GM12878 (cell line): ENCODE measurements at regions not wholly inside any gene's neighbourhood (a gene's known extent, or its start where the extent isn't known, plus 50 kb on each side); places are given as distances from the start of the nearest gene placed in this dataset.

Experiments
- ATAC-seq: fragments of 200-7000 bp; cut with Tn5 transposase; 3 replicates; pipeline ENCODE4 v1.9.1; 2020; ENCODE audit warnings: mild to moderate bottlenecking, moderate library complexity
- BruUV-seq: library from RNA; stranded (reverse); fragments of 400-500 nt; replicated peaks from 2 replicates; lab custom pipeline; 2021; lab: Mats Ljungman, UMichigan
- CTCF ChIA-PET: fragments of 300-600 bp; sonication (Branson Sonifier 250); formaldehyde crosslinking; extraction: SDS; loops from one replicate; lab custom pipeline; 2021; ENCODE audit warnings: inconsistent platforms; lab: Yijun Ruan, JAX
- POLR2A ChIA-PET: fragments of 350-600 bp; formaldehyde crosslinking; extraction: SDS; loops from one replicate; lab custom pipeline; 2021; ENCODE audit warnings: inconsistent platforms; lab: Charles Lee
- RAD21 ChIA-PET: fragments of 300-600 bp; sonication (Branson Sonifier 250); formaldehyde crosslinking; loops from one replicate; lab custom pipeline; 2023; ENCODE audit warnings: antibody characterized with exemption; ENCODE audit not compliant: unreplicated experiment; lab: Charles Lee
- SMC1A ChIA-PET: fragments of 300-600 bp; sonication (Branson Sonifier 250); formaldehyde crosslinking; loops from one replicate; lab custom pipeline; 2023; ENCODE audit not compliant: unreplicated experiment, uncharacterized antibody; lab: Charles Lee
- DNase-seq: peaks from one replicate; pipeline ENCODE4 v3.0.0-alpha.2; 2011; ENCODE audit warnings: low read depth, low spot score
- FAIRE-seq: peaks from 3 replicates; lab custom pipeline; 2011; peaks lifted over from hg19 to GRCh38; lab: Jason Lieb, UNC
- H2AFZ ChIP-seq: 2 replicates; pipeline ENCODE4 v1.6.0; 2011; ENCODE audit warnings: low read depth, low read length, control low read depth; ENCODE audit not compliant: control insufficient read depth
- H3K27ac ChIP-seq: 2 replicates; pipeline ENCODE4 v1.5.1; 2011; ENCODE audit warnings: control low read depth; ENCODE audit not compliant: control insufficient read depth, insufficient read depth
- H3K27me3 ChIP-seq, 2 experiments: replicated peaks in 1 of 2; 2 replicates each; pipeline versions ENCODE4 v1.6.0 to v1.6.1; 2011; ENCODE audit warnings: low read length in 1 of 2; ENCODE audit not compliant: control insufficient read depth in 2 of 2, insufficient read depth in 2 of 2
- H3K36me3 ChIP-seq, 2 experiments: 2 replicates each; pipeline ENCODE4 v1.5.1; 2011; ENCODE audit warnings: low read length in 1 of 2; ENCODE audit not compliant: control insufficient read depth in 2 of 2, insufficient read depth in 2 of 2
- H3K4me1 ChIP-seq: 2 replicates; pipeline ENCODE4 v1.6.1; 2011; ENCODE audit warnings: mild to moderate bottlenecking, low read length, moderate library complexity, mixed read lengths; ENCODE audit not compliant: control insufficient read depth, insufficient read depth
- H3K4me2 ChIP-seq: 2 replicates; pipeline ENCODE4 v1.6.0; 2011; ENCODE audit warnings: control low read depth; ENCODE audit not compliant: control insufficient read depth, insufficient read depth
- H3K4me3 ChIP-seq: fragments of 200-600 bp; sonication (generic); 2 replicates; pipeline ENCODE4 v1.5.1; 2016
- H3K79me2 ChIP-seq: 2 replicates; pipeline ENCODE4 v1.6.0; 2011; ENCODE audit warnings: low read length; ENCODE audit not compliant: control insufficient read depth, insufficient read depth
- H3K9ac ChIP-seq: 2 replicates; pipeline ENCODE4 v1.8.0; 2011; ENCODE audit warnings: low read length, control low read depth, mixed read lengths; ENCODE audit not compliant: control insufficient read depth, insufficient read depth
- H3K9me3 ChIP-seq: replicated peaks from 3 replicates; pipeline ENCODE4 v1.5.1; 2011; ENCODE audit warnings: mild to moderate bottlenecking, low read length; ENCODE audit not compliant: control insufficient read depth, insufficient read depth
- H4K20me1 ChIP-seq: 2 replicates; pipeline ENCODE4 v1.6.0; 2011; ENCODE audit not compliant: control insufficient read depth, insufficient read depth
- CBX3 ChIP-seq: fragments of 200-600 bp; sonication (generic); IDR thresholded peaks from 2 replicates; pipeline ENCODE4 v1.6.1; 2016; ENCODE audit warnings: low read depth, borderline replicate concordance
- CHD1 ChIP-seq: IDR thresholded peaks from 2 replicates; pipeline ENCODE4 v1.6.1; 2012; ENCODE audit warnings: low read depth, low read length, improper control_type of control experiment
- CTCF ChIP-seq, 3 experiments: IDR thresholded peaks in 2 of 3; conservative IDR thresholded peaks in 1 of 3; 2 replicates each; pipeline ENCODE4 v1.5.1; 2011; ENCODE audit warnings: low read depth in 3 of 3, low read length in 3 of 3, mild to moderate bottlenecking in 3 of 3, control low read depth in 2 of 3, moderate library complexity in 2 of 3, inconsistent platforms in 1 of 3, mixed read lengths in 1 of 3; ENCODE audit not compliant: control insufficient read depth in 2 of 3, insufficient read depth in 1 of 3; ENCODE audit errors: extremely low read depth in 1 of 3
- PML ChIP-seq: IDR thresholded peaks from 2 replicates; pipeline ENCODE4 v1.6.1; 2012; ENCODE audit warnings: low read length, inconsistent platforms
- TCF12 ChIP-seq: IDR thresholded peaks from 2 replicates; pipeline ENCODE4 v1.6.1; 2011; ENCODE audit warnings: low read depth, mild to moderate bottlenecking, low read length
- ZNF274 ChIP-seq: IDR thresholded peaks from one replicate; pipeline ENCODE4 v1.8.0; 2011; ENCODE audit not compliant: insufficient read length, insufficient read depth
- WGBS: methylation state at CpG from one replicate; pipeline ENCODE4 v1.1.6; 2016; ENCODE audit warnings: low lambda C conversion rate; ENCODE audit not compliant: insufficient replicate concordance, insufficient coverage; ENCODE audit errors: missing lambda C conversion rate; 5-methylcytosine and 5-hydroxymethylcytosine counted together
- in situ Hi-C: fragments of 300-500 bp; cut with MboI; formaldehyde crosslinking; loops from 9 replicates; pipeline ENCODE4 v1.14.3; 2018; ENCODE audit warnings: mixed read lengths
- intact Hi-C: fragments of 100-400 bp; cut with micrococcal nuclease; formaldehyde crosslinking; loops from one replicate; pipeline ENCODE4 v1.14.2; 2022; ENCODE audit not compliant: unreplicated experiment
- TF ChIP-seq, protein P1 (sequence below): fragments of 450-650 bp; conservative IDR thresholded peaks from 2 replicates; pipeline ENCODE4 v1.6.1; 2017; ENCODE audit warnings: mild to moderate bottlenecking, moderate library complexity

DNA sequence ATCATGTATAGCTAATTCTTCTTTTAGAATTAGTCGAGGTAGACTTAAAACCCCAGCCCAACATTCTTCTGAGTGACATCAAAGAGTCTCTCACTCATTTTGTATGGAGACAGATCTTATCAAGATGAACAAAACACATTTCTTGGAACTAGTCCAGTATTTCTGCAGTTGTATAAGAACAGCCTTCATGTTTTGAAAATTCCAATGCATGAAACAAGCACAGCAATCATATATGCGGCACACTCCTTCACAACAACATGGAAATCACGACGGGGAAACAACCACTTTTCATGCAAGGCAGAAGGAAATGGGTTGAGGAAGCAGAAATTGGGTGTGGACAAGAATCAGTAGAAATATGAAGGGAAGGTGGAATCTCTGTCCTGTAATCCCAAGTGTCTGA, 113.8 kb downstream of the PLK2 start:
- ChIA-PET CTCF (no interaction called here), SMC1A (no interaction called here), RAD21 (no interaction called here), POLR2A (no interaction called here)
- no peak for TF ChIP-seq CHD1
- no peaks in the 10 kb centered on the region for H3K36me3 ChIP-seq
- no peaks in the 10 kb centered on the region for H3K9me3 ChIP-seq
- H3K4me1 ChIP-seq: no peaks in the 10 kb centered on the region
- H4K20me1 ChIP-seq: no peaks in the 10 kb centered on the region
- no peaks in the 10 kb centered on the region for H3K27me3 ChIP-seq
- no peak overlapping the region for H3K4me2 ChIP-seq
- BruUV-seq: no TSS peak
- DNase-seq (no peak), ATAC-seq (no peak), FAIRE-seq (no peak)
- no peak overlapping the region for H3K4me3 ChIP-seq
- 18% methylated on average over 4 of the region's 4 CpGs for WGBS
- intact Hi-C loops: no loop called here
- H3K27ac ChIP-seq: no peak overlapping the region
- H3K9ac ChIP-seq: no peak overlapping the region
- in situ Hi-C loops: no loop called here
- no peaks in the 10 kb centered on the region for H3K79me2 ChIP-seq
- H2AFZ ChIP-seq: no peak overlapping the region

DNA sequence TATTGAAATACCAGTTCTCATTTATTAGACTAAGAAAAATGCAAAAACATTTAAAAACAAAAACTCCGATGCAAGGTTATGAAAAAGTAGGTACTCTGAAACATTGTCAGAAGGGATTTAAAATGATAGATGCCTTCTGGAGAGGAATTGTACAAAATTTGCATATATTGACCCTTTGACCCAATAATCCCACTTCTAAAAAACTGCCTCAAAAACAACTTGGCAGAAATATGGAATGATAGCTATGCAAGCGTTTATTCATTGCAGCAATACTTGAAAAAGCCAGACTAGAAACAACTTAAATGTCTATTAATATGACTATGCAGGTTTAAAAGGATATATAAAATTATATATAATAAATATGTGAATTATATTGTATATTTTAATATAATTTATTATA, 118.4 kb downstream of the PLK2 start:
- Histone ChIP-seq H3K4me1 (no peaks in the 10 kb centered on the region), H3K9ac (no peak overlapping the region), H3K27me3 (no peaks in the 10 kb centered on the region; a peak in 1 of 4 replicates), H3K36me3 (no peaks in the 10 kb centered on the region), H3K27ac (no peak overlapping the region), H3K4me3 (no peak overlapping the region), H3K9me3 (no peaks in the 10 kb centered on the region), H4K20me1 (no peaks in the 10 kb centered on the region), H2AFZ (no peak overlapping the region), H3K79me2 (no peaks in the 10 kb centered on the region), H3K4me2 (no peak overlapping the region)
- TF ChIP-seq, protein P1, sequence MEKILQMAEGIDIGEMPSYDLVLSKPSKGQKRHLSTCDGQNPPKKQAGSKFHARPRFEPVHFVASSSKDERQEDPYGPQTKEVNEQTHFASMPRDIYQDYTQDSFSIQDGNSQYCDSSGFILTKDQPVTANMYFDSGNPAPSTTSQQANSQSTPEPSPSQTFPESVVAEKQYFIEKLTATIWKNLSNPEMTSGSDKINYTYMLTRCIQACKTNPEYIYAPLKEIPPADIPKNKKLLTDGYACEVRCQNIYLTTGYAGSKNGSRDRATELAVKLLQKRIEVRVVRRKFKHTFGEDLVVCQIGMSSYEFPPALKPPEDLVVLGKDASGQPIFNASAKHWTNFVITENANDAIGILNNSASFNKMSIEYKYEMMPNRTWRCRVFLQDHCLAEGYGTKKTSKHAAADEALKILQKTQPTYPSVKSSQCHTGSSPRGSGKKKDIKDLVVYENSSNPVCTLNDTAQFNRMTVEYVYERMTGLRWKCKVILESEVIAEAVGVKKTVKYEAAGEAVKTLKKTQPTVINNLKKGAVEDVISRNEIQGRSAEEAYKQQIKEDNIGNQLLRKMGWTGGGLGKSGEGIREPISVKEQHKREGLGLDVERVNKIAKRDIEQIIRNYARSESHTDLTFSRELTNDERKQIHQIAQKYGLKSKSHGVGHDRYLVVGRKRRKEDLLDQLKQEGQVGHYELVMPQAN: no peak
- TF ChIP-seq PML (no peak), TCF12 (no peak), CTCF (IDR thresholded peaks at IDR 0.05 in 2 of 3, conservative IDR thresholded peaks at IDR 0.05 in 1 of 3; ENCODE audit: control insufficient read depth in 2 of 3, extremely low read depth in 1 of 3, insufficient read depth in 1 of 3, low read depth in 3 of 3, low read length in 3 of 3) (no peak), ZNF274 (no peak), CBX3 (no peak)
- 59% methylated on average over 2 of the region's 2 CpGs for WGBS
- no TSS peak for BruUV-seq
- intact Hi-C loops (no loop called here), in situ Hi-C loops (no loop called here)
- ChIA-PET SMC1A (no interaction called here), RAD21 (no interaction called here), POLR2A (interaction anchor here (0.6 kb wide), 1 partner anchor 670 kb away, joined by 3 read pairs; no protein-coding TSS in a partner anchor), CTCF (no interaction called here)
- no peak for FAIRE-seq
- DNase-seq: no peak
- no peak for ATAC-seq
